Effector memory CD8-positive, alpha-beta T cell (primary cell): ENCODE measurements at regions not wholly inside any gene's neighbourhood (a gene's known extent, or its start where the extent isn't known, plus 50 kb on each side); places are given as distances from the start of the nearest gene placed in this dataset.

Experiments
- ATAC-seq: fragments of 150-1000 bp; cut with Tn5 transposase; replicated peaks from 2 replicates; pipeline ENCODE4 v1.10.0; 2021; ENCODE audit warnings: mild to moderate bottlenecking, moderate library complexity
- DNase-seq, 3 experiments: peaks; one replicate each; pipeline ENCODE4 v3.0.0; 2021
- H3K27ac Mint-ChIP-seq, 2 donors: one replicate each; pipeline ENCODE4 v1.8.0; 2022; ENCODE audit warnings: mild to moderate bottlenecking in 2 of 2, mixed read lengths in 2 of 2, moderate library complexity in 2 of 2
- H3K27me3 Mint-ChIP-seq, 2 donors: one replicate each; pipeline ENCODE4 v1.8.0; 2022; ENCODE audit warnings: mixed read lengths in 2 of 2
- H3K36me3 Mint-ChIP-seq: one replicate; pipeline ENCODE4 v1.8.0; 2022; ENCODE audit warnings: mild to moderate bottlenecking, moderate library complexity, mixed read lengths; ENCODE audit not compliant: insufficient read depth
- H3K4me1 Mint-ChIP-seq, 2 donors: one replicate each; pipeline ENCODE4 v1.8.0; 2022; ENCODE audit warnings: low read depth in 2 of 2, mixed read lengths in 2 of 2
- H3K4me3 Mint-ChIP-seq, 2 donors: one replicate each; pipeline ENCODE4 v1.8.0; 2022; ENCODE audit warnings: mild to moderate bottlenecking in 2 of 2, mixed read lengths in 2 of 2, moderate library complexity in 2 of 2
- H3K9me3 Mint-ChIP-seq, 2 donors: one replicate each; pipeline ENCODE4 v1.8.0; 2022; ENCODE audit warnings: mixed read lengths in 2 of 2

DNA sequence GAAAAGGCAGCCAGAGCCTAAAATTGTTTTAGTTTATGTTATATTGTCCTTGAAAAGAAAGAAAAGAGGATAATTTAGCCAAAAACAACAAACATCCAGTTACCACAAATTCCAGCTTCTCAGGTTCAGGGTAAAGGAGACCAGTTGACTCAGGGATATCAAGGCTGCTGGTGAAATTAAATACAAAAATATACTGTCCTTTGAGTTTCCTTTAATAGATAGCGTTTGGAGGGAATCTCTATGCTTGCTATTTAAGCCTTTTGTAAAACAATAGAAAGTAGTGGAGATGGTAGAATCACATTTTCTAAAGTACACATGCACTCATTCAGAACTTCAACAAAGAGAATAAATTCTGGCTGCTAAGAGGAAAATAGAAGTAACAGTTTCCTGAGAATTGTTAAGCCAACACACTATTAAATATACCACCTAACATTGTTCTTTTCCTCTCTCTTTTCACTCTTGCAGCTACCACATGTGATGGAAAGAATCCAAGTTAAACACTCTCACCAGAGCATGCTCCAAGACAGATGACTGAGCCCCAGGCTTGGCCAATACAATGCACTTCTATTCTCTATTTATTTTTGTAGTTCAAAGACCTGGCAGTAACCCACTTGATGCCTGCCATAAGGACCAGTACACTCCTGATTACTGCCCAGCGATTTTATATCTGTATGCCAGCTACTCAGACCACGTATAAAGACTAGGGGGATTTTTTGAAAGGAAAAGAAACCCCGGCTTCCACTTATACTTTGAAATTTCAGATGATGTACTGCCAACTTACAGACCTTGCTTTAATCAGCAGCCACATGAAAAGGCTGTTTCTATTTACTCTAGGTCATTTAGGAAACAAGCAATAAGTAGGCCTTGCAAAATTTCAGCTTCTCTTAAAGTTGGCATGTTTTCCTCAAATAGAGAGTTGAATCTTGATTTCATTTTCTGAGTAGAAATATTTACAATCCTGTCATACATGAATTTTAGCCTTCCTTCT lies 756.9 kb downstream of the FAT4 start:
- ATAC-seq, result no peak
- peaks cover 4 to 12% of the 10 kb centered on the region in 2 donors for H3K9me3 Mint-ChIP-seq
- H3K36me3 Mint-ChIP-seq, result peaks cover 3% of the 10 kb centered on the region
- no peaks in the 10 kb centered on the region for H3K4me1 Mint-ChIP-seq
- no peak for DNase-seq
- no peaks in the 10 kb centered on the region for H3K27me3 Mint-ChIP-seq
- no peak overlapping the region for H3K4me3 Mint-ChIP-seq
- H3K27ac Mint-ChIP-seq, result no peak overlapping the region

DNA sequence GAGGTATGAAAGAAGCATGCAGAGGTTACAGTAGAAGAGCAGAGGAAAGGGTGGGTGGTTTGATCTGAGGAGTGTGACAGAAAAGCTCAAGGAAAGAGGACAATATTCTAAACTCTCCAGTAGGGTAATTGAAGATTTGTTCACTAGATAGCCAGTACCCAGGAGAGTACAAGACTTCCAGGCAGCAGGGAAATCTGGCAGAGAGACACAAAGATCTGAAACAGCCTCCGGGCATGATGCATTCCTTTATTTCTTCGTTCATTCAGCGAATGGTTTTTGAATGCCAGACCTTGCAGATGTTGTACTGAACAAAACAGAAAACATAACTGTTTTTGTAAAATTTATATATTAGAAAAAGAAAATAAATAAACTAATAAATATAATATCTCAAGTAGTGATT lies 766.6 kb downstream of the FAT4 start:
- peaks cover 7 to 13% of the 10 kb centered on the region in 2 donors for H3K9me3 Mint-ChIP-seq
- ATAC-seq (no peak), DNase-seq (no peak)
- no peaks in the 10 kb centered on the region for H3K27me3 Mint-ChIP-seq
- no peak overlapping the region for H3K4me3 Mint-ChIP-seq
- no peaks in the 10 kb centered on the region for H3K4me1 Mint-ChIP-seq
- H3K27ac Mint-ChIP-seq, result no peak overlapping the region
- H3K36me3 Mint-ChIP-seq, result no peaks in the 10 kb centered on the region

DNA sequence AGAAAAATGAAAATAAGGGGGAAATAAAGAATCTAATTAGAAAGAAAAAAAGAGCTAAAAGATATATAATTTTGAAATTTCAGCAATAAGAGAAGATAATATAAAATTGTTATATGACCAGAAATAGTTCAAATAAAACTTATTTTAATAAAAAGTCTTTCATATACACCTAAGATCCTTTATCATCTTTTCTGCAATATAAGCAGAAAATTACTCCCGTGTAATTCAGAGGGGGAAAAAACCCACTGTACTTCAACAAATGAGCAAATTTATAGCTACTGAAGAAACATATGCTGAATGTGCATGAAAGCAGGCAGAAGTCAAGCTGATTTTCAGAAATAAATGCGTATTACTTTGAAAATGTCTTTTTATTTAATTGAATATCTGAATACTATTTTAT lies 771.3 kb downstream of the FAT4 start:
- DNase-seq (no peak), ATAC-seq (no peak)
- no peaks in the 10 kb centered on the region for H3K36me3 Mint-ChIP-seq
- H3K9me3 Mint-ChIP-seq, result peaks cover 6 to 14% of the 10 kb centered on the region in 2 donors
- H3K4me1 Mint-ChIP-seq, result no peaks in the 10 kb centered on the region
- no peaks in the 10 kb centered on the region for H3K27me3 Mint-ChIP-seq
- no peak overlapping the region for H3K4me3 Mint-ChIP-seq
- no peak overlapping the region for H3K27ac Mint-ChIP-seq

DNA sequence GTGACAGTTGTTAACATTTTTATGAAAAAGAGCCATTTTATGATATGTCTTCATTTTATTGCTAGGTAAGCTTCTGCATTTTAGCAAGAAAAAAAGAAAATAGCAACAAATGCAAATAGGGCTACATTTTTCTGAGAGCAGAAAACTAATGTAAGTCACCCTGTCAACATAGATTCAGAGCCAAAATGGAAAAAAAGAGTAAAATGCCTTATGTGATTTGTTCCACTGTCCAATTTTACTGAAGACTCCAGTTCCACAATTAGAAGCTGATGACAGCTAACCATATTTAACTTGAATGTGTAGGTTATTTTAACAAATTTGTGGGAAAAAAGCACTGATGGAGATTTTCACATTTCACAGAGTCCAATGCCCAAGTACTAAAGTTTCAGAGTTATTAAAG lies 772.3 kb downstream of the FAT4 start:
- Mint-ChIP-seq H3K27me3 (no peaks in the 10 kb centered on the region), H3K4me1 (no peaks in the 10 kb centered on the region), H3K4me3 (no peak overlapping the region), H3K27ac (no peak overlapping the region), H3K36me3 (no peaks in the 10 kb centered on the region), H3K9me3 (peaks cover 3 to 11% of the 10 kb centered on the region in 2 donors)
- ATAC-seq (no peak), DNase-seq (no peak)

DNA sequence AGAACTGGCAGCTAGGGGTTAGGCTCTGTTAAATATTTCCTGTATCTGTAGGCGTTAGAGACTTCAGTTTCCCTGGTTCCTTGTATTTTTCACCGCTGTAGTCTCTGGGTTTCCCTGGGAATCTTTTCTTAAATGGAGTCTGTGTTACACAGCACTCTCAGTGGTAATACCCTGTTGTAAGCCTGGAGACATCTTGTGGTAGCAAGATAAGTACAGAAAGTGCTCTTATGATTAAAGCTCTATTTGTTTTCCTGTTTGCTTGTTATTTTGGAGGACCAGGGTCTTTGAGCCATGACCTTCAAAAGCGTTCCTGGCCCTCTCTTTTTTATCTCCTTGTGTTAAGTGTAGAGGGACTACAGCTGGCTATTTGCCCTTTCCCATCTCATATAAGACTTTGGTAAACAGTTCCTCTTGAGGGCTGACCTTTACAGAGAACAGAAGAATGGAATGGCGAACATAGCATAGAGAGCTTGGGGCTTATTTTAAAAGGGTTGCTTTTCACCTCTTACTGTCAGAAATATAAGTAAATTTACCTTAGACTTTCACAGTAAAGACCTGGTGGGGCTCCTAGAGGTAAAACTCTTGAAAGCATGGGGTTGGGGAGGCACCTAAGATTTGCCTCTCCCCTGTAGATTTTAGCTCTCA lies 782.5 kb downstream of the FAT4 start:
- H3K4me3 Mint-ChIP-seq, result no peak overlapping the region
- no peaks in the 10 kb centered on the region for H3K4me1 Mint-ChIP-seq
- peaks cover 4 to 6% of the 10 kb centered on the region in 2 donors for H3K9me3 Mint-ChIP-seq
- ATAC-seq, result no peak
- H3K36me3 Mint-ChIP-seq, result no peaks in the 10 kb centered on the region
- H3K27me3 Mint-ChIP-seq, result no peaks in the 10 kb centered on the region
- H3K27ac Mint-ChIP-seq, result no peak overlapping the region
- DNase-seq, result no peak

DNA sequence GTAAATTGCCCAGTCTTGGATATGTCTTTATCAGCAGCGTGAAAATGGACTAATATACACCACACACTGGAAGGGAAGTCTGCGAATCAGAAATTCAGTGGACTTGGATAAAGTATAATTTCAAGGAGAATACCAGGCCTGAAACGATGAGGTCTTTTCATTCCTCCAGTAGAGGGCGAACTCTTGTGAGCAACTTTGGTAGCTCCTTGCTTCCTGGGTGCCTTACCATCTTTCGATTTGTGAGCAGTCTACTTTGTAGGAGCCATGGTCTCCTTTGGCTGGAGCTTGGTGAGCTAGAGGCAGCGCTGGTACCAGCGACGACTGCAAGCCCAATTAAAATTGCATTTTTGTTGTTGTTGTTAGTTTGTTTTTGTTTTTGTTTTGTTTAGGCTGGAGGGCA lies 791.9 kb downstream of the FAT4 start:
- no peaks in the 10 kb centered on the region for H3K27me3 Mint-ChIP-seq
- H3K9me3 Mint-ChIP-seq, result peaks cover 3 to 16% of the 10 kb centered on the region in 2 donors
- H3K27ac Mint-ChIP-seq, result no peak overlapping the region
- no peaks in the 10 kb centered on the region for H3K4me1 Mint-ChIP-seq
- no peaks in the 10 kb centered on the region for H3K36me3 Mint-ChIP-seq
- no peak overlapping the region for H3K4me3 Mint-ChIP-seq
- ATAC-seq (no peak), DNase-seq (no peak)

DNA sequence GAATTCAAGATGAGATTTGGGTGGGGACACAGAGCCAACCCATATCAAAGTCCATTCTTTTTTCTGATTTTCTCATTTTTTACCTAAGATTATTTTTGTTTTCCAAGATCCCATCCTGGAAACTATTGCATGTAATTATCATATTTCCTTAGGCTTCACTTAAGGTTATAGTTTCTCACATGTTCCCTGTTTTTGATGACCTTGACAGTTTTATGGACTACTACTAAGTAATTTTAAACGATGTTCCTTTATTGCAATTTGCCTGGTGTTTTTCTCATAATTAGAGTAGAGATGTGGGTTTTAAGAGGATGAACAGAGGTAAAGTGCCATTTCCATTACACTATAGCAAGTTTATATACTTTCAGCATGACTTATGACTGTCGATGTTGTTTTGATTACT lies 795.1 kb downstream of the FAT4 start:
- peaks cover 6 to 24% of the 10 kb centered on the region in 2 donors for H3K9me3 Mint-ChIP-seq
- DNase-seq, result no peak
- no peaks in the 10 kb centered on the region for H3K4me1 Mint-ChIP-seq
- no peak overlapping the region for H3K27ac Mint-ChIP-seq
- no peaks in the 10 kb centered on the region for H3K27me3 Mint-ChIP-seq
- no peak overlapping the region for H3K4me3 Mint-ChIP-seq
- no peak for ATAC-seq
- no peaks in the 10 kb centered on the region for H3K36me3 Mint-ChIP-seq

DNA sequence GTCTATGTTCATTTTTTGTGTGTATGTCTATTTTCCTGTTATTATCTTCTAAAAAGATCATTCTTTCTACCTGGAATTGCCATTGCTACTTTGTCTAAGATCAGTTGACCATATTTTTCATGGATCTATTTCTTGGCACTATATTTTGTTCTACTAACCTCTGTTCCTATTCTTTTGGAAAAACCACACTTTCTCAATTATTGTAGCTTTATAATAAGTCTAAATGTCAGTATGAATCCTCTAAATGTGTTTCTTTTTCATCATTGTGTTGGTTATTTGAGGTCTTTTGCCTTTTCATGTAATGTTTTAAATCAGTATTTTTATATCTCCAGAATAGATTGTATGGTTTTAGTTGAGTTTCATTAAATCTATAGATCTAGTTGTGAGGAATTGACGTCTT lies 798.3 kb downstream of the FAT4 start:
- DNase-seq, result no peak
- ATAC-seq, result no peak
- Mint-ChIP-seq H3K4me3 (no peak overlapping the region), H3K27me3 (no peaks in the 10 kb centered on the region), H3K9me3 (peaks cover 6 to 41% of the 10 kb centered on the region in 2 donors), H3K4me1 (no peaks in the 10 kb centered on the region), H3K27ac (no peak overlapping the region), H3K36me3 (no peaks in the 10 kb centered on the region)

DNA sequence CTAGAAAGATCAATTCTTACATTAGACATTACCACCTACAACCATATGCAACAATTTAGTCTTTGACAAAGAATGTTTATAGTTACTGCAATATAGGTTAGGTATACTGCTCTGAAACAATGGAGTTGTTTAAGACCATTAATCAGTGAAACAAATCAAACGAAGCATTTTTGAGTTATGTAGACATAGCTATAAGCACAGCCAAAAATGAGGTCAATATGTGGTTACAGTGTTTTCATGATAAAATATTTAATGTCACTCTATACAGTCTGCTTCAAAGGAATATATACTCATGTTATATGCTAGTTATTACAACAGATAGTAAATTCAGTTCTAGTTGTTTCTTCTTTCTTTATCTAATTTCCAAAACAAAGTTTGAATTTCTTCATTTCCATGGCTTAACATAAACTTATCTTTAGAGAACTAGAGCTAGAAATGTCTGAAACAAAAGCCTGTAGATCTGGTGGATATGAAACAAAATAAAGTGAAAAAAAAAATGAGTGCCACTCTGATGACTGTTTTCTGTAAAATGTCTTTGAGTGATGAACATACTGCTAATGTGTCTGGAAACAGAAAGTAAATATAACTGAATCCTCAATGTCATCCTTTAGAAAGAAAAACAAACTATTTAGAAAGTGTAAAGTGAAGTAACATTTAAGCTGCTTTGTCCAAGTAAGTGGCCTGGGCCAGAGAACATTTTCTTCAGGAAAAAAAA lies 809.0 kb downstream of the FAT4 start:
- no peaks in the 10 kb centered on the region for H3K27me3 Mint-ChIP-seq
- peaks cover 0 to 3% of the 10 kb centered on the region in 2 donors for H3K9me3 Mint-ChIP-seq
- ATAC-seq, result no peak
- no peak for DNase-seq
- H3K4me3 Mint-ChIP-seq, result no peak overlapping the region
- H3K4me1 Mint-ChIP-seq, result no peaks in the 10 kb centered on the region
- no peak overlapping the region for H3K27ac Mint-ChIP-seq
- no peaks in the 10 kb centered on the region for H3K36me3 Mint-ChIP-seq

DNA sequence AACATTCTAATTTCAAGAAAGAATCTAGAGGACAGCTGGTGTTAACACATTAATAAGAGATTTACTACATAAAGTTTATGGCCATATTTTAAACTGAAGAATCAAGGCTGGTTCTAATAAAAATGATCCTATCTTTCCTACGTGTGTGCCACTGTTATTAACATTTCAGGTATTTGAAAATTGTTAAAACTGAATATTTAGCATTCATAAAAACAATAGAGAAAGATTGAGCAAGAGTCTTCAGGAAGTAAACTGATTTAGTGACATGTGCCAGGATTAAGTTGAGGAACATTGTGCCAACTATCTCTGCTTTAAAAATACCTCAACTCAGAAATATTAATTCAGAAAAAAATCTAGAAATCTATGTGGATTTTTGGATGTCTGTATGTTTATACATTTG lies 810.1 kb downstream of the FAT4 start:
- Mint-ChIP-seq H3K27me3 (no peaks in the 10 kb centered on the region), H3K27ac (no peak overlapping the region), H3K4me1 (no peaks in the 10 kb centered on the region), H3K9me3 (no peaks in the 10 kb centered on the region), H3K36me3 (no peaks in the 10 kb centered on the region), H3K4me3 (no peak overlapping the region)
- DNase-seq, result no peak
- no peak for ATAC-seq

DNA sequence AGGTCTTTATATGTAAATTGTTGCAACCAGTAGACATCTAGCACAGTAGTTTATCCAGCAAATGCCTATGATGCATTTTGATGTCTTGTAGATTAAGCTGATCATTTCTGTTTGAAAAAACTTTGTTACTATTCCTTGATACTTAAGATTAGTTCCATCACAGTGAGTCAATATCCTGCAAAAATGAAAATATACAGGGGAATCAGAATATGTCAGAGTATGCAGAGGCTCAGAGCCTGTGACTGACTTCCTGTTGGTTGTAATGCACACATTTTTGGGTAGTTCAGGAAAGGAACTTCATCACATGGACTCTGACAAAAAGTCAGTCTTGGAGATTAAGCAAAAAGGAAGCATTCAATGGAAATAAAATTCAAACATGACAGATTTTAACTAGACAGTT lies 815.5 kb downstream of the FAT4 start:
- Mint-ChIP-seq H3K9me3 (peaks cover 8 to 13% of the 10 kb centered on the region in 2 donors), H3K27ac (no peak overlapping the region), H3K36me3 (no peaks in the 10 kb centered on the region), H3K27me3 (no peaks in the 10 kb centered on the region), H3K4me1 (no peaks in the 10 kb centered on the region), H3K4me3 (no peak overlapping the region)
- DNase-seq, result no peak
- no peak for ATAC-seq

DNA sequence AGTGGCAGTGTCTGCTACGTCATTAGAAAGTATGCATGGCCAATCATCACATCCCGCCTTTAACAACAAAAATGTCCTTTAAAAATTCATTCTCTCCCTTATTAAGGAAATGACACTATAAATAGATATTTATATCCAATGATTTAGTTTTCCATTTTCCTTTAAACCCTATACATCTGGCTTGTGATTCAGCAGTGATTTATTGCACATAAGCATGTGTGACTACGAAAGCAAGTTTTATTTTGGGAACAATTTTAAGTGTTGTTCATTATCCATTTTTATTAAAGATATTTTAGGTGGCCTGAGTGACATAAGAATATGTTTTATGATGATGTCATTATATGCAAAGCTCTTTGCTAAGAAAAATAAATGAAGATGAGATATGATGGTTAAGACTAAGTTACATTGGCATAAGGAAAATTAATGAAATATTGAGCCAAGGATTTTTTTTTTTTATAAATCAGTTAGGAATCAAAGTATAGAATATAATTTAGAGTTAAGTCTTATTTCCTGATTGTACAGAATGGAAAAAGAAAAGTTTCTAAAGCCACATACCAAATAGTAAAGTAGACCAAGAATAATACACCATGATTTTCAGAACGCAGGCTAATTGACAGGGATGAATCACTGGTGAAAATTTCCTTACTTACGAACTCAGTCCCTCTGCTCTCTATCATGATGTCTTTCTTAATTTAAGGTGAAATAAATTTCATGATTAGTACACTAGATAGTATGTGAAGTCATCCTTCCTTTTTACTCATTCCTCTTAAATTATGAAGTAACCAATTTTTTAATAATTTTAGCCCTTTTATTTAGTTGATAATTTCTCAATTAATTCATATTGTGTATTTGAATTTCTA lies 822.4 kb downstream of the FAT4 start:
- H3K4me1 Mint-ChIP-seq, result no peaks in the 10 kb centered on the region
- no peaks in the 10 kb centered on the region for H3K27me3 Mint-ChIP-seq
- H3K4me3 Mint-ChIP-seq, result no peak overlapping the region
- H3K27ac Mint-ChIP-seq, result no peak overlapping the region
- DNase-seq (no peak), ATAC-seq (no peak)
- no peaks in the 10 kb centered on the region for H3K36me3 Mint-ChIP-seq
- H3K9me3 Mint-ChIP-seq, result peaks cover 0 to 2% of the 10 kb centered on the region in 2 donors

DNA sequence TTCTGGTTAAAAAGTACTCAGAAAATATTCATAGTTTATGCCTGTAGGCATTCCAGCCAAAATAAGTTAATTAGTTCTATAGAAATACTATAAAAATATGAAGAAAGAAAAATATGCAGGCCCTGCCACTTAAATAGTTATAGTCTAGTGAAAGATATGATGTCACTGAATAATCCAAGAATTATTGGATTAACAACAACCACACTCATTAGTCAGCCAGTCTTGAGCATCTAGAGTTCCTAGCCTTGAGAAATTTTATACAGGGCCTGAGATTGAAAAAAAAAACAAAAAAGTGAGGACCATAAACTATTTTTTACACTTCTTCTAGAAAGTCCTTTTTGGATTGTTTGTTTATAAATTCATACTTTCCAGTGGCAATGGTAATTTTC lies 823.0 kb downstream of the FAT4 start:
- DNase-seq (no peak), ATAC-seq (no peak)
- Mint-ChIP-seq H3K27ac (no peak overlapping the region), H3K9me3 (no peaks in the 10 kb centered on the region), H3K27me3 (no peaks in the 10 kb centered on the region), H3K4me3 (no peak overlapping the region), H3K4me1 (no peaks in the 10 kb centered on the region), H3K36me3 (no peaks in the 10 kb centered on the region)
